ENCODE measurements at regions not wholly inside any gene's neighbourhood (a gene's known extent, or its start where the extent isn't known, plus 50 kb on each side); places are given as distances from the start of the nearest gene placed in this dataset.

GRCh38 chr3:150225986-150226385 is 182.1 kb upstream of the TSC22D2 start:
- no peak for TF ChIP-seq CTCF (IDR thresholded peaks at IDR 0.05)
- 30 to 40% methylated on average over 9 of the region's 9 CpGs for WGBS, 2 donors
- H3K36me3 ChIP-seq: no peaks in the 10 kb centered on the region
- peak overlapping the region in 5 of 10 donors; percentile 5 to 66 (median 56) for H3K27ac ChIP-seq
- ATAC-seq (peak; percentile 42 to 87 (median 76)), DNase-seq (peak; percentile 42 to 74)
- intact Hi-C loops (cut with DNase I): loop anchor here in 8 of 10 donors (5.0 to 10.0 kb wide), 5 partner anchors 186 to 271 kb away; no protein-coding TSS in a partner anchor
- H3K4me1 ChIP-seq: peaks cover 0 to 29% (median 5%) of the 10 kb centered on the region in 9 donors
- H3K27me3 ChIP-seq: peaks cover 0 to 20% (median 0%) of the 10 kb centered on the region in 7 donors
- H3K9me3 ChIP-seq: no peaks in the 10 kb centered on the region
- H3K4me3 ChIP-seq: no peak overlapping the region

GRCh38 chr3:150223558-150223957 is 184.5 kb upstream of the TSC22D2 start:
- Histone ChIP-seq H3K27me3 (peaks cover 0 to 24% (median 0%) of the 10 kb centered on the region in 7 donors), H3K36me3 (no peaks in the 10 kb centered on the region), H3K4me1 (peaks cover 0 to 34% (median 10%) of the 10 kb centered on the region in 9 donors), H3K9me3 (no peaks in the 10 kb centered on the region), H3K4me3 (no peak overlapping the region), H3K27ac (no peak overlapping the region)
- intact Hi-C loops (cut with DNase I): loop anchor here in 4 of 10 donors (5.0 to 10.0 kb wide), 6 partner anchors 36 to 274 kb away; no protein-coding TSS in a partner anchor
- 80 to 90% methylated on average over 4 of the region's 4 CpGs for WGBS, 2 donors
- no peak for ATAC-seq
- no peak for DNase-seq
- TF ChIP-seq CTCF (IDR thresholded peaks at IDR 0.05): no peak

DNA sequence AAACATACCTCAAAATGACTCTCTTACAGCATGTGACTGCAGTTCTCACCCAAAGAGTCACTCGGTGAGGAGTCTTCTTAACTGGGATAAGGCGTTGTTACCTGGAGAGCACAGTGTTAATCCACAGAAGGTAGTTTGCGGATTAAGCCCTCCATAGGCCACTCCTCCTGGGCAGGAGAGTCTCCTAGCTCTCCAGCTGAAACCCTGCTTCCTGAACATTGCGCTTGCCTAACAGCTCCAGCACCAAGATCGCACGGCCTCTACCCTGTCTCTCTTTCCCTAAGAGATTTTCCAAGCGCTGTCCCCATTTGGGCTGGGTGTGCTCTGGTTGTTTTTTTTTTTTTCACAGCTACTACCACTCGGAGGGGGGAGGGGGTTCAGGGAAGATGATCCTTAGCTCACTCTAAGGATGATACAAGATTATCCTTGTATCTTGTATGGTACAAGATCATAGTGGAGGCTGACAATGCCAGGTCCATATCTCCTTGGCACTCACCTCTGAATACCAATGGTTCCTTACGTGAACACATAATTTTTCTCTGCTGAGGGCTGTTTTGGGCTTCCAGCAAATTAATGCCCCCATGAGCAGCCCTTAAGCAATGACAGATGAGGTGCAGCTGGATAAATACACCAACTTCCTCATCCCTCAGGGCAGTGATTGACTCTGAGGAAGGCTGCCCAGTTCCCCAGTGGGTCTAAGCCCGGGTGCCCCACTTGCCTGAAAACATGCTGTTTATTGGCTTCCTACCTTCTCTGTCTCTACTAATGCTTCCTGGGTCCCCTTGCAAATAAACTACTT is 185.2 kb upstream of the TSC22D2 start:
- Histone ChIP-seq H3K9me3 (peaks cover 0 to 5% (median 0%) of the 10 kb centered on the region in 11 donors), H3K4me1 (peaks cover 0 to 34% (median 10%) of the 10 kb centered on the region in 9 donors), H3K4me3 (no peak overlapping the region), H3K27me3 (peaks cover 0 to 24% (median 0%) of the 10 kb centered on the region in 7 donors), H3K27ac (no peak overlapping the region), H3K36me3 (no peaks in the 10 kb centered on the region)
- intact Hi-C loops (cut with DNase I): loop anchor here in 4 of 10 donors (5.0 to 10.0 kb wide), 6 partner anchors 36 to 274 kb away; no protein-coding TSS in a partner anchor
- 90 to 91% methylated on average over 10 of the region's 10 CpGs for WGBS, 2 donors
- no peak for ATAC-seq
- no peak for TF ChIP-seq CTCF (IDR thresholded peaks at IDR 0.05)
- DNase-seq: no peak

DNA sequence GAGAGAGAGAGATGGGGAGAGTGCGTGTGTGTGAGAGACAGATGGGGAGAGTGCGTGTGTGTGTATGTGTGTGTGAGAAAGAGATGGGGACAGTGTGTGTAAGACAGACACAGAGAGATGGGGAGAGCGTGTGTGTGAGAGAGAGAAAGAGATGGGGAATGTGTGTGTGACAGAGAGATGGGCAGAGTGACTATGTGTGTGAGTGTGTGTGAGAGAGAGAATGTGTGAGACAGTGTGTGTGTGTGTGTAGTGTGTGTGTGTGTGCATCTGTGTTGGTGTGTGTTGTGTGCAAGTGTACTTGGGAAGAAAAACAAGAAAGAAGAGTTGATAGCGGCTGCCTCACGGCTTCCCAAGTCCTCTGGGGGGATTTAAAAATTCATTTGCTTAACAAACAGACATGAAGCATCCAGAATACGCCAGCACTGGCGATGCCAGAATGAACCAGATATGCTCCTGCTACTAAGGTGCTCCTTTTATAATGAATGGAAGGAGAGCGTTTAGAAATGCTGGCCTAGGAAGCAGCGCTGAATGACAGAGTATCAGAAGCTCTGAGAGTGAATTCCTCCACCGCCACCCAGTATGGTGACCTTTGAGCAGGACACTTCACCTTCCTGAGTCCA is 186.1 kb upstream of the TSC22D2 start:
- intact Hi-C loops (cut with DNase I): loop anchor here in 7 of 10 donors (1.0 to 10.0 kb wide), 10 partner anchors 35 to 285 kb away; no protein-coding TSS in a partner anchor
- ATAC-seq: peak in 1 of 8 donors; percentile 12

More for the DNA sequence above, 186.1 kb upstream of the TSC22D2 start:
- peaks cover 0 to 24% (median 0%) of the 10 kb centered on the region in 7 donors for H3K27me3 ChIP-seq
- no peak overlapping the region for H3K4me3 ChIP-seq
- WGBS, 2 donors: 93 to 95% methylated on average over 10 of the region's 10 CpGs
- no peak for DNase-seq
- H3K36me3 ChIP-seq: no peaks in the 10 kb centered on the region
- H3K9me3 ChIP-seq: peaks cover 0 to 9% (median 0%) of the 10 kb centered on the region in 11 donors
- peaks cover 0 to 31% (median 10%) of the 10 kb centered on the region in 9 donors for H3K4me1 ChIP-seq
- H3K27ac ChIP-seq: no peak overlapping the region
- no peak for TF ChIP-seq CTCF (IDR thresholded peaks at IDR 0.05)
